HG02623 (cell line): ENCODE measurements at regions not wholly inside any gene's neighbourhood (a gene's known extent, or its start where the extent isn't known, plus 50 kb on each side); places are given as distances from the start of the nearest gene placed in this dataset.
"Not testable (repeated sequence)": the region's sequence is repeated elsewhere in the genome, so short reads cannot be mapped to it uniquely, and the experiment has no call there.

Source experiments
- ATAC-seq: cut with Tn5 transposase; IDR thresholded peaks from one replicate; pipeline ENCODE4 v1.9.1; 2021; ENCODE audit warnings: moderate library complexity; ENCODE audit not compliant: unreplicated experiment

GRCh38 chr1:103469801-103470200 lies 55.7 kb upstream of the RNPC3 start:
- ATAC-seq = no peak

GRCh38 chr1:103467100-103467499 lies 58.4 kb upstream of the RNPC3 start:
- no peak for ATAC-seq

GRCh38 chr1:103461161-103462105 lies 64.1 kb upstream of the RNPC3 start:
- peak; percentile 58 for ATAC-seq

- no peak for ATAC-seq
These were observed 65.0 kb upstream of the RNPC3 start for GRCh38 chr1:103460511-103460910.

GRCh38 chr1:103459346-103459745 lies 66.2 kb upstream of the RNPC3 start:
- ATAC-seq = no peak

GRCh38 chr1:103457886-103458455 lies 67.5 kb upstream of the RNPC3 start:
- ATAC-seq = no peak

- no peak for ATAC-seq
These were observed 76.9 kb upstream of the RNPC3 start for GRCh38 chr1:103448560-103448959.

GRCh38 chr1:103447471-103447870 lies 78.0 kb upstream of the RNPC3 start:
- ATAC-seq = no peak

- ATAC-seq = no peak
These were observed 84.2 kb upstream of the RNPC3 start for GRCh38 chr1:103441342-103441741.

GRCh38 chr1:103436568-103437100 lies 88.9 kb upstream of the RNPC3 start:
- ATAC-seq = not testable (repeated sequence)

GRCh38 chr1:103435443-103435842 lies 90.1 kb upstream of the RNPC3 start:
- ATAC-seq = no peak

GRCh38 chr1:103424650-103425049 lies 100.8 kb upstream of the RNPC3 start:
- ATAC-seq = no peak

- ATAC-seq = no peak
These were observed 108.7 kb upstream of the RNPC3 start for GRCh38 chr1:103416681-103417286.

- ATAC-seq = no peak
These were observed 137.6 kb upstream of the RNPC3 start for GRCh38 chr1:103387898-103388297.

- ATAC-seq = no peak
These were observed 151.5 kb upstream of the RNPC3 start for GRCh38 chr1:103373991-103374390.

GRCh38 chr1:103372866-103373265 lies 152.6 kb upstream of the RNPC3 start:
- no peak for ATAC-seq

- ATAC-seq = no peak
These were observed 154.3 kb upstream of the RNPC3 start for GRCh38 chr1:103371234-103371633.

- ATAC-seq = no peak
These were observed 158.3 kb upstream of the RNPC3 start for GRCh38 chr1:103367186-103367585.

GRCh38 chr1:103365860-103366569 lies 159.5 kb upstream of the RNPC3 start:
- no peak for ATAC-seq

- no peak for ATAC-seq
These were observed 162.5 kb upstream of the RNPC3 start for GRCh38 chr1:103363008-103363365.

GRCh38 chr1:103362348-103363007 lies 163.0 kb upstream of the RNPC3 start:
- ATAC-seq = no peak
